ENCODE measurements at regions not wholly inside any gene's neighbourhood (a gene's known extent, or its start where the extent isn't known, plus 50 kb on each side); places are given as distances from the start of the nearest gene placed in this dataset.
A peak's percentile ranks its signal among the peaks of the same experiment; 100 is the strongest.

DNA sequence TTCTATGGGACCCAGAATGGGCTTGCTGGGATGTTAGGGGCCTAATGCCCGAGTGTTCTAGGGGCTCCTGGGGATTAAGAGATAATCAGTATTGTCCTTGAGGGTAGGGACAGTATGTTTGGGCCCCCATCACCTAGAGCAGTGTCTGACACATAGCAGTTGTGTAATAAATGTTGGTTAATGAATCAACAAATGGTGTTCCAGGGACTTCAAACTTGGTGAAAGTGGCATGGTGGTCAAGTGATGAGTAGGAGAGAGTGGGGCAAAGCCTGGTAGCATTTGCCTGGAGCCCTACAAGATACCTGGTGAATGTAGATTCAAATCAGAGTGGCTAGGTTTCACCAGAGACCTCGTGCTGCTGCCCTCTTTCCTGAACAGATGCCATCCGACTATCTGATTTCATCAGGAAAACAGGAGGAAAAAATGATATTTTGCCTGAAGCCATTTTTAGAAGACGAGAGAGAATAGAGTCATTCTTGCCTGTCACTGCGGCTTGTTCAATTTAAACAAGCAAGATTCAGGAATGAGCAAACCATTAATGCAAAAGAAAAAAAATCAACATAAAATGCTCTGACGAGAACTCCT lies 117.3 kb downstream of the RPL22L1 start:
- H3K27ac ChIP-seq: no peak overlapping the region
- TF ChIP-seq CTCF (conservative IDR thresholded peaks at IDR 0.05) (no peak), ZFX (IDR thresholded peaks at IDR 0.05) (no peak)

GRCh38 chr3:170751899-170752293 lies 118.1 kb downstream of the RPL22L1 start:
- no peak for TF ChIP-seq CTCF (conservative IDR thresholded peaks at IDR 0.05)
- TF ChIP-seq ZFX (IDR thresholded peaks at IDR 0.05): no peak
- peak overlapping the region; percentile 2; the same call in 1 of the 2 replicates for H3K27ac ChIP-seq

DNA sequence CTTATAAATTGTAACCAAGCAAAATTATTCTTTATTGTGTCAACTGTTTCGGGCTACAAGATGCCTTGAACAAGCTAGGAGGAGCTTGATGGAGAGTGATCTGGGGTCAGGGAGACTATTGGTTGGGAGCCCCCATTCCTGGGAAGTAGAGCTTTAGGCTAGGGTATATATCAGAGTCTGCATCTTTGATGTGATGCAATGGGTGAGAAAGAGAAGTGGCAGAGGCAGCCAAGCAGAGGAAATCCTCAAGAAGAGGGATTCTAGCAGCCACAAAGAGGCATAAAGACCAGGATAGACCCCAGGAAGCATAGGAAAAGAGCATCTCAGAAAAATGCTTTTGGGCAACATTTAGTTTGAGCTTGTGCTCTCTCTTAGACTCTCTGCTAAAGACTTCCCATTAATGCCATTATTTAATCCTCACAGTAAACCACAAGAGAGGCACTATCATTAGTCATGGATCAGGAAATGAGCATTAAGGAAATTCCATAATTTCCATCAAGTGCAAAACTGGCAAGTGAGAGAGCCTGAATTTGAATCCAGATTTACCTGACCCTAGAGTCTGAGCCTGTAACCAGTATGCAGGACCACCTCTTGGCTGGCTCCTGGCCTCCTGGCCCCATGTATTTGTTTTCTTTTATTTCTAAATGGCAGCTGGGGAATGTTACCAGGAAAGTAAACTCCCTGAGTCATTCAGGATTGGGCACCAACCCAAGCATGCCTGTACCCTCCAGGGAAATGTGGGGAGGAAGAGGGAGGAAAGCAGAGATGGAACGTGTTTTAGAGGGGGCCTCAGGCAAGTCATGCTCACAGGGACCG lies 118.7 kb downstream of the RPL22L1 start:
- TF ChIP-seq ZFX (IDR thresholded peaks at IDR 0.05) (no peak), CTCF (conservative IDR thresholded peaks at IDR 0.05) (no peak)
- peak overlapping the region; percentile 2; the same call in 1 of the 2 replicates for H3K27ac ChIP-seq

- H3K27ac ChIP-seq: no peak overlapping the region
- TF ChIP-seq CTCF (conservative IDR thresholded peaks at IDR 0.05) (no peak), ZFX (IDR thresholded peaks at IDR 0.05) (no peak)
Observed at GRCh38 chr3:170750478-170750830, 119.5 kb downstream of the RPL22L1 start.

- TF ChIP-seq ZFX (IDR thresholded peaks at IDR 0.05): no peak
- no peak for TF ChIP-seq CTCF (conservative IDR thresholded peaks at IDR 0.05)
- H3K27ac ChIP-seq: no peak overlapping the region
Observed at GRCh38 chr3:170749765-170750477, 120.1 kb downstream of the RPL22L1 start.

- TF ChIP-seq CTCF (conservative IDR thresholded peaks at IDR 0.05): no peak
- no peak overlapping the region for H3K27ac ChIP-seq
Observed at GRCh38 chr3:170749185-170749584, 120.8 kb downstream of the RPL22L1 start.
